Panc1 (cell line): ENCODE measurements at regions not wholly inside any gene's neighbourhood (a gene's known extent, or its start where the extent isn't known, plus 50 kb on each side); places are given as distances from the start of the nearest gene placed in this dataset.
A peak's percentile ranks its signal among the peaks of the same experiment; 100 is the strongest.

Experiments used
- ATAC-seq: fragments of 200-7000 bp; cut with Tn5 transposase; 2 replicates; pipeline ENCODE4 v1.9.1; 2020; ENCODE audit warnings: mild to moderate bottlenecking, moderate library complexity
- BruUV-seq: library from RNA; stranded (reverse); fragments of 400-500 nt; replicated peaks from 2 replicates; lab custom pipeline; 2021; lab: Mats Ljungman, UMichigan
- CTCF ChIA-PET: fragments of 300-600 bp; sonication (Branson Sonifier 250); formaldehyde crosslinking; loops from one replicate; lab custom pipeline; 2022; ENCODE audit warnings: antibody characterized with exemption; lab: Charles Lee
- POLR2A ChIA-PET: fragments of 300-600 bp; sonication (Branson Sonifier 250); formaldehyde crosslinking; loops from one replicate; lab custom pipeline; 2022; ENCODE audit warnings: antibody characterized with exemption; lab: Charles Lee
- DNase-seq: peaks from one replicate; pipeline ENCODE4 v3.0.0-alpha.2; 2010; ENCODE audit warnings: low read depth, low spot score
- H3K27ac ChIP-seq: 2 replicates; pipeline ENCODE4 v1.5.1; 2011; ENCODE audit warnings: mild to moderate bottlenecking, low read length, inconsistent platforms
- H3K27me3 ChIP-seq: fragments of 200-500 bp; sonication (Bioruptor generic); 2 replicates; pipeline ENCODE4 v1.6.0; 2014; ENCODE audit warnings: low read length, inconsistent platforms; ENCODE audit not compliant: control insufficient read depth, insufficient read depth
- H3K36me3 ChIP-seq: fragments of 200-500 bp; sonication (Bioruptor generic); 2 replicates; pipeline ENCODE4 v1.5.1; 2014; ENCODE audit warnings: inconsistent platforms, mild to moderate bottlenecking, low read length, moderate library complexity; ENCODE audit not compliant: control insufficient read depth, insufficient read depth
- H3K4me1 ChIP-seq: 2 replicates; pipeline ENCODE4 v1.5.1; 2011; ENCODE audit warnings: inconsistent platforms, mild to moderate bottlenecking, low read length, moderate library complexity; ENCODE audit not compliant: control insufficient read depth, insufficient read depth
- H3K4me3 ChIP-seq, 2 experiments: 2 replicates each; pipeline ENCODE4 v1.5.1; 2011 to 2012; ENCODE audit warnings: low read depth in 2 of 2, low read length in 2 of 2, mild to moderate bottlenecking in 2 of 2, inconsistent platforms in 1 of 2, moderate library complexity in 1 of 2
- H3K9me3 ChIP-seq: fragments of 200-500 bp; sonication (Bioruptor generic); 2 replicates; pipeline ENCODE4 v1.5.1; 2014; ENCODE audit warnings: low read depth, mild to moderate bottlenecking, inconsistent platforms, low read length, moderate library complexity; ENCODE audit not compliant: control insufficient read depth, insufficient read depth
- CTCF ChIP-seq: fragments of 450-650 bp; IDR thresholded peaks from 2 replicates; pipeline ENCODE4 v1.5.1; 2017; ENCODE audit warnings: mild to moderate bottlenecking
- POLR2AphosphoS5 ChIP-seq: IDR thresholded peaks from 2 replicates; pipeline ENCODE4 v1.6.1; 2012; ENCODE audit warnings: mild to moderate bottlenecking, low read depth, low read length, moderate library complexity
- REST ChIP-seq, 2 experiments: IDR thresholded peaks; 2 replicates each; pipeline ENCODE4 v1.6.1; 2011 to 2012; ENCODE audit warnings: low read depth in 2 of 2, control low read depth in 1 of 2, low read length in 1 of 2, mild to moderate bottlenecking in 1 of 2, moderate library complexity in 1 of 2; ENCODE audit not compliant: insufficient read depth in 1 of 2
- SIN3A ChIP-seq: IDR thresholded peaks from 2 replicates; pipeline ENCODE4 v1.6.1; 2012; ENCODE audit warnings: low read depth, mild to moderate bottlenecking, low read length, moderate library complexity, borderline replicate concordance; ENCODE audit not compliant: insufficient read depth
- TCF7L2 ChIP-seq: IDR thresholded peaks from 2 replicates; pipeline ENCODE4 v1.6.1; 2011; ENCODE audit warnings: mild to moderate bottlenecking, low read depth, low read length, inconsistent platforms
- in situ Hi-C: cut with HindIII; loops from 2 replicates; pipeline ENCODE4 v1.10.0; 2016; ENCODE audit warnings: low sequenced_read_pairs, low pct_unique_long_range_greater_than_20kb
- intact Hi-C: fragments of 100-400 bp; cut with micrococcal nuclease; formaldehyde crosslinking; loops from one replicate; pipeline ENCODE4 v1.10.0; 2022; ENCODE audit not compliant: unreplicated experiment

- H3K4me3 ChIP-seq: peak overlapping the region; percentile 69 to 72
- in situ Hi-C loops (no loop called here), intact Hi-C loops (no loop called here)
- no peaks in the 10 kb centered on the region for H3K9me3 ChIP-seq
- ATAC-seq (peak; percentile 85), DNase-seq (peak; percentile 35)
- POLR2A ChIA-PET: no interaction called here
- no peaks in the 10 kb centered on the region for H3K27me3 ChIP-seq
- H3K36me3 ChIP-seq: no peaks in the 10 kb centered on the region
- H3K27ac ChIP-seq: peak overlapping the region; percentile 59
- BruUV-seq: no TSS peak
- TF ChIP-seq SIN3A (0 out of 2 replicates have a peak, but pooled peaks have one; percentile 13), REST (IDR thresholded peaks at IDR 0.05; ENCODE audit: insufficient read depth in 1 of 2, low read depth in 2 of 2, low read length in 1 of 2) (no peak)
- H3K4me1 ChIP-seq: peaks cover 4% of the 10 kb centered on the region; the same call in 1 of the 2 replicates
- CTCF ChIA-PET: no interaction called here
Measured at GRCh38 chr6:27651371-27651732, 178.4 kb upstream of the ZNF184 start.

- ATAC-seq: peak; percentile 99
- in situ Hi-C loops (no loop called here), intact Hi-C loops (no loop called here)
- H3K36me3 ChIP-seq: no peaks in the 10 kb centered on the region
- CTCF ChIA-PET: no interaction called here
- no peaks in the 10 kb centered on the region for H3K27me3 ChIP-seq
- BruUV-seq: no TSS peak
- POLR2A ChIA-PET: no interaction called here
- no peaks in the 10 kb centered on the region for H3K9me3 ChIP-seq
- DNase-seq: peak; percentile 71
- peaks cover 4% of the 10 kb centered on the region; the same call in 1 of the 2 replicates for H3K4me1 ChIP-seq
- H3K4me3 ChIP-seq: peak overlapping the region; percentile 69 to 72
- TF ChIP-seq SIN3A: 0 out of 2 replicates have a peak, but pooled peaks have one; percentile 21
- no peak for TF ChIP-seq TCF7L2
- no peak for TF ChIP-seq REST (IDR thresholded peaks at IDR 0.05; ENCODE audit: insufficient read depth in 1 of 2, low read depth in 2 of 2, low read length in 1 of 2)
- no peak for TF ChIP-seq CTCF
- TF ChIP-seq POLR2AphosphoS5: peak; percentile 59; the same call in 1 of the 2 replicates
- peak overlapping the region; percentile 59 for H3K27ac ChIP-seq
Measured at GRCh38 chr6:27650620-27651370, 177.9 kb upstream of the ZNF184 start.
